Endometrial microvascular endothelial cells (primary cell): ENCODE measurements at regions not wholly inside any gene's neighbourhood (a gene's known extent, or its start where the extent isn't known, plus 50 kb on each side); places are given as distances from the start of the nearest gene placed in this dataset.

Experiments
- in situ Hi-C: cut with HindIII; loops from 2 replicates; pipeline ENCODE4 v1.10.0; 2017; ENCODE audit warnings: low sequenced_read_pairs, low pct_unique_long_range_greater_than_20kb; ENCODE audit errors: inconsistent ontology term

GRCh38 chr7:13489386-13489785 lies 500.1 kb downstream of the ETV1 start:
- in situ Hi-C loops, result no loop called here

- in situ Hi-C loops, result no loop called here
Measured at GRCh38 chr7:13496976-13497375, 492.5 kb downstream of the ETV1 start.

GRCh38 chr7:13508586-13508985 lies 480.9 kb downstream of the ETV1 start:
- in situ Hi-C loops, result no loop called here

GRCh38 chr7:13518738-13519137 lies 470.7 kb downstream of the ETV1 start:
- in situ Hi-C loops, result no loop called here

GRCh38 chr7:13524076-13524475 lies 465.4 kb downstream of the ETV1 start:
- in situ Hi-C loops, result no loop called here

GRCh38 chr7:13532028-13532753 lies 457.3 kb downstream of the ETV1 start:
- in situ Hi-C loops, result no loop called here

GRCh38 chr7:13538669-13539068 lies 450.8 kb downstream of the ETV1 start:
- in situ Hi-C loops, result no loop called here

GRCh38 chr7:13540429-13540828 lies 449.0 kb downstream of the ETV1 start:
- in situ Hi-C loops, result no loop called here

- in situ Hi-C loops, result no loop called here
Measured at GRCh38 chr7:13541326-13541725, 448.1 kb downstream of the ETV1 start.

GRCh38 chr7:13542451-13542850 lies 447.0 kb downstream of the ETV1 start:
- in situ Hi-C loops, result no loop called here

GRCh38 chr7:13551503-13551902 lies 438.0 kb downstream of the ETV1 start:
- in situ Hi-C loops, result no loop called here

GRCh38 chr7:13560441-13560840 lies 429.0 kb downstream of the ETV1 start:
- in situ Hi-C loops, result no loop called here

- in situ Hi-C loops, result no loop called here
Measured at GRCh38 chr7:13563257-13563656, 426.2 kb downstream of the ETV1 start.

- in situ Hi-C loops, result no loop called here
Measured at GRCh38 chr7:13563680-13564079, 425.8 kb downstream of the ETV1 start.

- in situ Hi-C loops, result no loop called here
Measured at GRCh38 chr7:13577566-13578145, 411.8 kb downstream of the ETV1 start.

- in situ Hi-C loops, result no loop called here
Measured at GRCh38 chr7:13578294-13578693, 411.2 kb downstream of the ETV1 start.

- in situ Hi-C loops, result no loop called here
Measured at GRCh38 chr7:13581097-13581496, 408.4 kb downstream of the ETV1 start.

GRCh38 chr7:13593854-13594253 lies 395.6 kb downstream of the ETV1 start:
- in situ Hi-C loops, result no loop called here

- in situ Hi-C loops, result no loop called here
Measured at GRCh38 chr7:13602036-13602435, 387.4 kb downstream of the ETV1 start.

GRCh38 chr7:13603016-13603415 lies 386.4 kb downstream of the ETV1 start:
- in situ Hi-C loops, result no loop called here

GRCh38 chr7:13603661-13604060 lies 385.8 kb downstream of the ETV1 start:
- in situ Hi-C loops, result no loop called here
